Activated naive CD8-positive, alpha-beta T cell treated with anti-CD3 and anti-CD28 coated beads, Interleukin-2, amount 10 ng/mL, durations not matched to agents 7 days and 5 days (primary cell): ENCODE measurements at regions not wholly inside any gene's neighbourhood (a gene's known extent, or its start where the extent isn't known, plus 50 kb on each side); places are given as distances from the start of the nearest gene placed in this dataset.
"Not testable (repeated sequence)": the region's sequence is repeated elsewhere in the genome, so short reads cannot be mapped to it uniquely, and the experiment has no call there.

Experiments
- ATAC-seq: fragments of 150-1000 bp; cut with Tn5 transposase; one replicate; pipeline ENCODE4 v1.10.0; 2021; ENCODE audit warnings: low read depth, moderate library complexity
- POLR2A ChIA-PET: fragments of 350-600 bp; sonication (Branson Sonifier 250); formaldehyde crosslinking; loops from one replicate; lab custom pipeline; 2021; ENCODE audit warnings: antibody characterized with exemption; lab: Charles Lee
- DNase-seq: peaks from one replicate; pipeline ENCODE4 v3.0.0; 2021
- H3K27ac Mint-ChIP-seq: one replicate; pipeline ENCODE4 v1.8.0; 2022; ENCODE audit warnings: mild to moderate bottlenecking, mixed read lengths
- H3K27me3 Mint-ChIP-seq: one replicate; pipeline ENCODE4 v1.8.0; 2022; ENCODE audit warnings: mild to moderate bottlenecking, moderate library complexity, mixed read lengths
- H3K36me3 Mint-ChIP-seq: one replicate; pipeline ENCODE4 v1.8.0; 2021; ENCODE audit warnings: mild to moderate bottlenecking, mixed read lengths
- H3K4me1 Mint-ChIP-seq: one replicate; pipeline ENCODE4 v1.8.0; 2021; ENCODE audit warnings: mixed read lengths
- H3K4me3 Mint-ChIP-seq: one replicate; pipeline ENCODE4 v1.8.0; 2022; ENCODE audit warnings: mild to moderate bottlenecking, moderate library complexity, mixed read lengths
- H3K9me3 Mint-ChIP-seq: one replicate; pipeline ENCODE4 v1.8.0; 2021; ENCODE audit warnings: mixed read lengths

- Mint-ChIP-seq H3K27me3 (peaks cover 2% of the 10 kb centered on the region), H3K4me3 (no peak overlapping the region), H3K27ac (no peak overlapping the region), H3K4me1 (peaks cover 2% of the 10 kb centered on the region), H3K36me3 (no peaks in the 10 kb centered on the region), H3K9me3 (peaks cover 2% of the 10 kb centered on the region)
- POLR2A ChIA-PET, result no interaction called here
- DNase-seq (no peak), ATAC-seq (no peak)
Observed at GRCh38 chr10:43930243-43930642, 281.6 kb upstream of the ZNF32 start.

GRCh38 chr10:43929122-43929521 is 280.4 kb upstream of the ZNF32 start:
- Mint-ChIP-seq H3K9me3 (peaks cover 2% of the 10 kb centered on the region), H3K4me1 (peaks cover 2% of the 10 kb centered on the region), H3K27me3 (peaks cover 2% of the 10 kb centered on the region), H3K4me3 (no peak overlapping the region), H3K27ac (no peak overlapping the region), H3K36me3 (no peaks in the 10 kb centered on the region)
- POLR2A ChIA-PET, result no interaction called here
- no peak for DNase-seq
- no peak for ATAC-seq

- H3K27me3 Mint-ChIP-seq, result peaks cover 2% of the 10 kb centered on the region
- H3K9me3 Mint-ChIP-seq, result peaks cover 2% of the 10 kb centered on the region
- no peaks in the 10 kb centered on the region for H3K36me3 Mint-ChIP-seq
- H3K4me1 Mint-ChIP-seq, result peaks cover 2% of the 10 kb centered on the region
- no peak for ATAC-seq
- DNase-seq, result no peak
- POLR2A ChIA-PET, result no interaction called here
- H3K4me3 Mint-ChIP-seq, result no peak overlapping the region
- no peak overlapping the region for H3K27ac Mint-ChIP-seq
Observed at GRCh38 chr10:43928425-43928968, 279.8 kb upstream of the ZNF32 start.

DNA sequence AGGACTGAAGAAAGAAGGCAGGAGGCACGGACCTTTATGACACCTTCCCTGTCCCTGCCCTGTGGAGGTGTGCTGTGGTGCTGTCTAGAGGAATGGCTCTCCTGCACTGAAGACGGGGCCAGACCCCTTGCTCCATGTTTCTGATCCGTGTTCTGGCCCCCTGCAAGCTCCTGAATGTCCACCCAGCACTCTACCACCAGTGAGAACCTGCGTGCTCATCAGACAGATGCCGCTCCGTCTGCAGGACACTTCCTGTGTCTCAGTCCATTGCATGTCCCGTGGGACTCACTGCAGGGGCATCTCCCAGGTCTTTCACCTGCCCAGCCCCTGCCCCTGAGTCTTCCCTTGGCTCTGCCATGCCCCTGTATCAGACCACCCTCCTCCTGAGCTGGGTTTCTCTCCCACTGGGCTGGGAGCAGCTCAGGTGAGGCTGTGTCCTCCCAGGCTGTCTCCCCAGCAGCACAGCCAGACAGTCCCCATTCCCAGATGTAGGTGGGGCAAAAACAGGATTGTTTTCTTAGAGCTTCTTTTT is 278.3 kb upstream of the ZNF32 start:
- ATAC-seq, result no peak
- Mint-ChIP-seq H3K4me1 (peaks cover 2% of the 10 kb centered on the region), H3K4me3 (no peak overlapping the region), H3K27me3 (no peaks in the 10 kb centered on the region), H3K36me3 (no peaks in the 10 kb centered on the region), H3K9me3 (peaks cover 2% of the 10 kb centered on the region), H3K27ac (no peak overlapping the region)
- POLR2A ChIA-PET, result no interaction called here
- no peak for DNase-seq

- H3K27me3 Mint-ChIP-seq, result no peaks in the 10 kb centered on the region
- POLR2A ChIA-PET, result no interaction called here
- no peaks in the 10 kb centered on the region for H3K9me3 Mint-ChIP-seq
- H3K4me3 Mint-ChIP-seq, result no peak overlapping the region
- peaks cover 2% of the 10 kb centered on the region for H3K4me1 Mint-ChIP-seq
- no peak overlapping the region for H3K27ac Mint-ChIP-seq
- no peaks in the 10 kb centered on the region for H3K36me3 Mint-ChIP-seq
- ATAC-seq (no peak), DNase-seq (no peak)
Observed at GRCh38 chr10:43926371-43926770, 277.7 kb upstream of the ZNF32 start.

DNA sequence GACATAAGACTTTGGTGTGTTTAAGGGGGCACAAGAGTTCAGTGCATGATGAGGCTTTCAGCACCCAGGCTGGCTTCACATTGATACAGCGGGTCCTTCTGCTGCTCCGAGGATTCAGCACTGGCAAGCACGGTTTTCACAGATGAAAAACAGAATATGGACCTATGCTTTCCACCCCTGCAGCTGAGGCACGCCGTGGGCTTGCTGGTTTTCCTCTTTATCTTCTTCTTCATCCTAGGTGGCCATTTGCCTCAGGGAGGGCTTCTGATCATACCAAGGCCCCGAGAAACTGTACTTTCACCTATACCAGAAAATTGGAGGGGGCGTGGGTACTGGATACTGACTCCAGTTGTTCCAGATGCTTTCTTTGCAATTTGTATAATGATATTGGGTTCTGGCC is 277.1 kb upstream of the ZNF32 start:
- H3K4me1 Mint-ChIP-seq, result peaks cover 2% of the 10 kb centered on the region
- no peak overlapping the region for H3K4me3 Mint-ChIP-seq
- no peak for ATAC-seq
- H3K36me3 Mint-ChIP-seq, result no peaks in the 10 kb centered on the region
- H3K27ac Mint-ChIP-seq, result no peak overlapping the region
- H3K9me3 Mint-ChIP-seq, result no peaks in the 10 kb centered on the region
- DNase-seq, result no peak
- POLR2A ChIA-PET, result no interaction called here
- H3K27me3 Mint-ChIP-seq, result no peaks in the 10 kb centered on the region

DNA sequence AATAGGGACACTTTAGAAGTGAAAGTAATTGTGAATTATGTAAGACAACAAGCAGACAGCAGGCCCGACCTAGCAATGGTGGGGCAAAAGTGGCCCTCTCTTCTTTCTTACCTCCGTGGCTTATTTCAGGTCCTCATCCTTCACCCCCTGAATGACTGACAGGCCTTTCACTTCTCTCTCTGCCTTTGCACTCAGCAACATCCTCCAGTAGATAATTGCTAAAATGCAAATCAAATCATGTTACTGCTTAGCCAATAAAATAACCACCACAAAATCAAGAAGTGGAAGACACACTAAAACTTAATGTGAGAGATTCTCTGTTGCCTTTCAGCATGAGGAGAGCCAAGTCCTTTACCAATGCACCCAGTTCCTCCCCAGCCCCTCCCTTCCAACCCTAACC is 274.6 kb upstream of the ZNF32 start:
- DNase-seq (no peak), ATAC-seq (no peak)
- H3K9me3 Mint-ChIP-seq, result no peaks in the 10 kb centered on the region
- H3K4me1 Mint-ChIP-seq, result no peaks in the 10 kb centered on the region
- H3K36me3 Mint-ChIP-seq, result no peaks in the 10 kb centered on the region
- no peak overlapping the region for H3K4me3 Mint-ChIP-seq
- peaks cover 3% of the 10 kb centered on the region for H3K27me3 Mint-ChIP-seq
- POLR2A ChIA-PET, result no interaction called here
- H3K27ac Mint-ChIP-seq, result no peak overlapping the region

GRCh38 chr10:43922335-43923280 is 273.9 kb upstream of the ZNF32 start:
- POLR2A ChIA-PET, result no interaction called here

GRCh38 chr10:43921881-43922280 is 273.2 kb upstream of the ZNF32 start:
- H3K4me3 Mint-ChIP-seq, result no peak overlapping the region
- no peak for DNase-seq
- H3K27ac Mint-ChIP-seq, result no peak overlapping the region

More at GRCh38 chr10:43922335-43923280, 273.9 kb upstream of the ZNF32 start:
- ATAC-seq (no peak), DNase-seq (no peak)
- no peak overlapping the region for H3K4me3 Mint-ChIP-seq
- peaks cover 8% of the 10 kb centered on the region for H3K27me3 Mint-ChIP-seq
- no peaks in the 10 kb centered on the region for H3K4me1 Mint-ChIP-seq
- H3K36me3 Mint-ChIP-seq, result no peaks in the 10 kb centered on the region
- H3K9me3 Mint-ChIP-seq, result no peaks in the 10 kb centered on the region
- no peak overlapping the region for H3K27ac Mint-ChIP-seq

DNA sequence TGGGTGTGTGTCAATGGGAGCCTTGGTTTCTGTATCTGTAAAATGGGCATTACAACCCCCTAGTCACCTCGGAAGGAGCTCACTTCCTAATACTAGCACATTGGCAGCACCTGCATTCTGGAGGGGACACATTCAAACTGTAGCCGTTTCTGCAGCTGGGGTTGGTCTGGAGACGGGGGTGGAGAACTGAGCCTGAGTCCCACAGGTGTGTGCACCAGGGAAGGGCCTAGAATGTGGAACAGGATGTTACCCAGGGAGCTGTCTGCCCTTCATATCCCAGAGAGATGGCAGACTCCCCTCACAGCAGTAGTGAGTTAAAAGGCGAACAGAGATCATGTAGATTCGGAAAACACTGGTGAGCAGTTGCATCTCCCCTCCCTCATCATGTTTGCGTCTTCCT is 272.8 kb upstream of the ZNF32 start:
- no peak overlapping the region for H3K27ac Mint-ChIP-seq
- POLR2A ChIA-PET, result no interaction called here
- no peaks in the 10 kb centered on the region for H3K36me3 Mint-ChIP-seq
- H3K9me3 Mint-ChIP-seq, result no peaks in the 10 kb centered on the region
- H3K4me1 Mint-ChIP-seq, result no peaks in the 10 kb centered on the region
- no peak overlapping the region for H3K4me3 Mint-ChIP-seq
- peaks cover 8% of the 10 kb centered on the region for H3K27me3 Mint-ChIP-seq
- DNase-seq, result no peak
- ATAC-seq, result no peak

More at GRCh38 chr10:43921881-43922280, 273.2 kb upstream of the ZNF32 start:
- no peaks in the 10 kb centered on the region for H3K9me3 Mint-ChIP-seq
- no peaks in the 10 kb centered on the region for H3K36me3 Mint-ChIP-seq
- POLR2A ChIA-PET, result no interaction called here
- ATAC-seq, result no peak
- no peaks in the 10 kb centered on the region for H3K4me1 Mint-ChIP-seq
- H3K27me3 Mint-ChIP-seq, result peaks cover 8% of the 10 kb centered on the region

DNA sequence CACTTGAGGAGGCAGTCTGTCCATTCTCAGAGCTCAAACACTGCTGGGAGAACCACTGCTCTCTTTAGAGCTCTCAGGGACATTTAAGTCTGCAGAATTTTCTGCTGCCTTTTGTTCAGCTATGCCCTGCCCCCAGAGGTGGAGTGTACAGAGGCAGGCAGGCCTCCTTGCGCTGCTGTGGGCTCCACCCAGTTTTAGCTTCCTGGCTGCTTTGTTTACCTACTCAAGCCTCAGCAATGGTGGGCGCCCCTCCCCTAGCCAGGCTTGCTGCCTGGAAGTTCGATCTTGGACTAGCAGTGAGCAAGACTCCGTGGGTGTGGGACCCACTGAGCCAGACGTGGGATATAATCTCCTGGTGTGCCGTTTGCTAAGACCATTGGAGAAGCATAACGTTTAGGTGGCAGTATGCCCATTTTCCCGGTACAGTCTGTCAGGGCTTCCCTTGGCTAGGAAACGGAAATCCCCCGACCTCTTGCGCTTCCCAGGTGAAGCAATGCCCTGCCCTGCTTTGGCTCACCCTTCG is 271.6 kb upstream of the ZNF32 start:
- DNase-seq, H3K4me1 Mint-ChIP-seq, ATAC-seq, H3K27ac Mint-ChIP-seq, H3K36me3 Mint-ChIP-seq, POLR2A ChIA-PET, H3K9me3 Mint-ChIP-seq, H3K27me3 Mint-ChIP-seq, H3K4me3 Mint-ChIP-seq: not testable (repeated sequence)

GRCh38 chr10:43913676-43914235 is 265.1 kb upstream of the ZNF32 start:
- H3K27me3 Mint-ChIP-seq, result peaks cover 8% of the 10 kb centered on the region
- H3K9me3 Mint-ChIP-seq, result no peaks in the 10 kb centered on the region
- ATAC-seq (peak; percentile 83), DNase-seq (no peak)
- POLR2A ChIA-PET, result no interaction called here
- peaks cover 11% of the 10 kb centered on the region for H3K4me1 Mint-ChIP-seq
- no peaks in the 10 kb centered on the region for H3K36me3 Mint-ChIP-seq
- no peak overlapping the region for H3K4me3 Mint-ChIP-seq
- no peak overlapping the region for H3K27ac Mint-ChIP-seq

DNA sequence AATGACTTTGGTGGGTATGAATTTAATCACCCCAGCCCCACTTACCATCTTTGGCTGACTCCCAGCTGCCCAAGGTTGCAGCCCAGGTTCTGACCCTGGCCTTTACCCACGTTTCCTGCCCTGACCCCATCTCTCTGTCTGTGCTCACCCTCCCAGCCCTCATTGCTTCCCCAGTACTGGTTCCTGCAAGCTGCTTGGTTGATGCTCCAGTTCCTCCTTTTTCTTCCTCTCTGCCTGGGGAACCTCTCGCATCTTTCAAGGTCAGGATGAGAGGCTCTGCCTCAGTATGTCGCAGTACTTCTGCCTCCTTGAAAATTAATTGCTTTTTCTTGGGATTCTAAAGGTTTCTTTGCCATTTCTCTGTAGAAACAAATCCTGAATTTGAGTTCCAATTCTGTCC is 263.8 kb upstream of the ZNF32 start:
- Mint-ChIP-seq H3K27me3 (peaks cover 5% of the 10 kb centered on the region), H3K4me3 (no peak overlapping the region), H3K4me1 (peaks cover 11% of the 10 kb centered on the region), H3K27ac (no peak overlapping the region), H3K9me3 (no peaks in the 10 kb centered on the region), H3K36me3 (no peaks in the 10 kb centered on the region)
- POLR2A ChIA-PET, result no interaction called here
- ATAC-seq (no peak), DNase-seq (no peak)
